ENCODE measurements at regions not wholly inside any gene's neighbourhood (a gene's known extent, or its start where the extent isn't known, plus 50 kb on each side); places are given as distances from the start of the nearest gene placed in this dataset.

GRCh38 chr5:115423051-115423450 is 121.5 kb downstream of the FEM1C start:
- Histone ChIP-seq H2BK20ac (ENCODE audit: low read depth, low read length) (peak overlapping the region; percentile 22; the same call in 1 of the 2 replicates), H3K9ac (ENCODE audit: low read depth, low read length) (no peak overlapping the region), H3K9me3 (ENCODE audit: control insufficient read depth, insufficient read depth, low read length) (no peaks in the 10 kb centered on the region), H3K27ac (ENCODE audit: insufficient read depth, low read length) (no peak overlapping the region), H3K4me2 (ENCODE audit: low read depth, low read length) (no peak overlapping the region), H3K23ac (ENCODE audit: low read depth, low read length) (no peak overlapping the region), H3K56ac (ENCODE audit: extremely low read depth, insufficient read depth, low read length) (no peak overlapping the region), H4K8ac (ENCODE audit: low read depth in 2 of 2, low read length in 2 of 2) (no peak overlapping the region), H3K9me1 (ENCODE audit: insufficient read depth, low read length) (peaks cover 8% of the 10 kb centered on the region; the same call in 1 of the 2 replicates), H3K14ac (replicated peaks; ENCODE audit: low read depth, low read length) (no peak overlapping the region), H3K79me1 (ENCODE audit: low read depth in 1 of 2, low read length in 2 of 2) (no peaks in the 10 kb centered on the region), H3K4ac (ENCODE audit: low read depth, low read length) (0 out of 2 replicates have a peak overlapping the region, but pooled peaks have one; percentile 11), H2BK15ac (ENCODE audit: low read depth, low read length) (no peak overlapping the region), H2AK9ac (replicated peaks; ENCODE audit: low read depth, low read length, poor library complexity) (no peak overlapping the region), H4K20me1 (ENCODE audit: insufficient read depth, low read length) (no peaks in the 10 kb centered on the region), H3K27me3 (ENCODE audit: control insufficient read depth, insufficient read depth, low read length) (no peaks in the 10 kb centered on the region), H2BK120ac (ENCODE audit: low read depth, low read length) (no peak overlapping the region), H3K4me3 (ENCODE audit: insufficient read depth, low read depth, low read length) (no peak overlapping the region), H3K18ac (ENCODE audit: low read depth, low read length) (no peak overlapping the region), H2AFZ (replicated peaks; ENCODE audit: low read length, poor library complexity) (no peak overlapping the region), H4K91ac (ENCODE audit: insufficient read depth, low read depth, low read length) (no peak overlapping the region), H2BK5ac (ENCODE audit: low read depth, low read length, poor library complexity, severe bottlenecking) (no peak overlapping the region), H3K36me3 (ENCODE audit: control insufficient read depth, insufficient read depth, low read length) (no peaks in the 10 kb centered on the region), H2AK5ac (ENCODE audit: low read depth, low read length) (peak overlapping the region; percentile 36; the same call in 1 of the 2 replicates), H3K4me1 (ENCODE audit: control insufficient read depth, insufficient read depth, low read length) (peaks cover 10% of the 10 kb centered on the region), H4K5ac (ENCODE audit: low read depth, low read length) (no peak overlapping the region)
- ChIA-PET POLR2A (ENCODE audit: unreplicated experiment) (no interaction called here), CTCF (no interaction called here)
- dilution Hi-C loops (cut with HindIII; ENCODE audit: low sequenced_read_pairs, unreplicated experiment) (no loop called here), in situ Hi-C loops (cut with MboI; ENCODE audit: low sequenced_read_pairs) (no loop called here), intact Hi-C loops (cut with micrococcal nuclease) (no loop called here)
- BruUV-seq (replicated peaks) = no TSS peak
- no CpG with 5 or more reads among the region's 1 CpG for WGBS, 2 experiments (ENCODE audit: extremely low coverage in 2 of 2, insufficient read length in 1 of 2)
- TF ChIP-seq USF2 (IDR thresholded peaks at IDR 0.05; ENCODE audit: low read depth, low read length) = no peak
- no peak for TF ChIP-seq MXI1 (IDR thresholded peaks at IDR 0.05; ENCODE audit: borderline replicate concordance, low read depth, low read length)
- no peak for TF ChIP-seq NFE2L2 (IDR thresholded peaks at IDR 0.05; ENCODE audit: low read depth, low read length)
- TF ChIP-seq MAFK (IDR thresholded peaks at IDR 0.05; ENCODE audit: low read depth, low read length) = peak; percentile 89
- TF ChIP-seq RAD21 (IDR thresholded peaks at IDR 0.05; ENCODE audit: low read length) = no peak
- TF ChIP-seq POLR2A (IDR thresholded peaks at IDR 0.05; ENCODE audit: low read depth, low read length) = no peak
- no peak for TF ChIP-seq BHLHE40 (IDR thresholded peaks at IDR 0.05; ENCODE audit: low read depth, low read length)
- no peak for TF ChIP-seq RFX5 (IDR thresholded peaks at IDR 0.05; ENCODE audit: low read depth, low read length)
- TF ChIP-seq FOS (IDR thresholded peaks at IDR 0.05; ENCODE audit: low read depth, low read length) = peak; percentile 39; the same call in 1 of the 2 replicates
- TF ChIP-seq CTCF (conservative IDR thresholded peaks at IDR 0.05; ENCODE audit: low read depth, low read length) = no peak
- no peak for TF ChIP-seq CHD1 (IDR thresholded peaks at IDR 0.05; ENCODE audit: low read depth, low read length)
- TF ChIP-seq ELK1 (IDR thresholded peaks at IDR 0.05; ENCODE audit: borderline replicate concordance, low read depth, low read length) = no peak
- DNase-seq (peak; percentile 33), ATAC-seq (ENCODE audit: low read depth) (no peak)

Measured in IMR-90 (cell line).